ENCODE measurements at regions not wholly inside any gene's neighbourhood (a gene's known extent, or its start where the extent isn't known, plus 50 kb on each side); places are given as distances from the start of the nearest gene placed in this dataset.

DNA sequence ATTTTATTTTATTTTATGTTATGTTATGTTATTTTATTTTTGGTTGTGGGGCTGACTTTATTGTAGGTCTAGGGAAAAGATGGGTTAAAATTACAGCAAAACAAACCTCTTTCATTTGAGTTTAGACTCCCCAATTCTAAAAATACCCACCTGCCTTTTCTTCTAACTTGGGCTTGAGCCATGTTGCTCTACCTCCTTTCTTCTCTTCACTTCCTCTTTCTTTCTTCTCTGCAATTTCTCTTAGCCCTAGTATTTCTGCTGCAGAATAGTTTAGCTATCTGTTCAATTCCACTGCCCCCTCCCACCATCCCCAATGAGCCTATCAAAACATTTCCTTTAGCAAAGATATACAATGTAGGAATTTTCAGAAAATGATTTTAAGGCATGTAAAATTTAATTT, 653.3 kb downstream of the ARAP2 start:
- Histone ChIP-seq H3K9me3 (peaks cover 0 to 9% (median 0%) of the 10 kb centered on the region in 11 donors), H3K4me3 (no peak overlapping the region), H3K27ac (no peak overlapping the region), H3K4me1 (no peaks in the 10 kb centered on the region), H3K36me3 (no peaks in the 10 kb centered on the region), H3K27me3 (no peaks in the 10 kb centered on the region)
- DNase-seq, result no peak
- no peak for TF ChIP-seq CTCF (IDR thresholded peaks at IDR 0.05)
- intact Hi-C loops (cut with DNase I), result loop anchor here in 1 of 10 donors (10.0 kb wide), 1 partner anchor 1224 kb away; no protein-coding TSS in a partner anchor
- ATAC-seq, result no peak

DNA sequence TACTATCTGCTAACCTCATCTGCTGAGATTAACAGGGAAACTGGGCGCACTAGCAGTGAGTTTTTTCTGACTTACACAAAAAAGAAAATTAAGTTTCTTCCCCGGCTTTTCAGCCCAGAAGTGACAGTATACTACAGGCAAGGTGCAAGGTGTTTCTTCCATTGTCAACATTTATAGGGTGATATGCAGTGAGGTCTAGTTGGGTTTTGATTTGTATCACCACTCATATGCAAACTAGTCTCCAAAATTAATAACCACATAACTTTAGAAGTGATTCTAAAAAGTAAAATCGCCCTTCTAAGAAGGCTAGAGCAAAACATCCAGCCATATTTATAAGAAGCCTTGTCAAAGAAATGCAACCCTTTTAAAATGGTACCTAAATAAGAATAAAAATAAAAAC, 640.1 kb downstream of the ARAP2 start:
- Histone ChIP-seq H3K36me3 (no peaks in the 10 kb centered on the region), H3K9me3 (no peaks in the 10 kb centered on the region), H3K27ac (no peak overlapping the region), H3K4me3 (no peak overlapping the region), H3K27me3 (no peaks in the 10 kb centered on the region), H3K4me1 (no peaks in the 10 kb centered on the region)
- 82% methylated on average over 3 of the region's 3 CpGs for WGBS, 2 donors
- ATAC-seq (no peak), DNase-seq (no peak)
- intact Hi-C loops (cut with DNase I), result no loop called here
- no peak for TF ChIP-seq CTCF (IDR thresholded peaks at IDR 0.05)

DNA sequence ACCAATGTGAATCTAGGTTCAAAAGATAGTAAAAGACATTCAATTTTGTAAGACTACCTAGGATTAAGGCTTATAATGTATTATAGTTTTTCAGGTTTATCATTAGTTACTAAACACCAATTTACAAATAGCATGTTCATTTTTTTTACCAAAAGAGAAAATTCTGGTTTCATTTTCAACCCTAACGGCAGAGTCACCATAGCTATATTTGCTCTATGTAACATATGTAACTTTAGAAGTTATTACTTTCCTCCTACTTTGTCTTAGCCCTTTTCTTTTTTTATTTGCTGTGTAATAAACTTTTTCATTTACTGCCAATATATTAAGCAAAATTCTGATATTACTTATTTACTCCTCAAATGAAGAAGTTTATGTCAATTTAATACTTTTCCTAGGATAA, 639.6 kb downstream of the ARAP2 start:
- H3K27me3 ChIP-seq, result no peaks in the 10 kb centered on the region
- no peak for TF ChIP-seq CTCF (IDR thresholded peaks at IDR 0.05)
- no peaks in the 10 kb centered on the region for H3K9me3 ChIP-seq
- H3K4me1 ChIP-seq, result no peaks in the 10 kb centered on the region
- H3K36me3 ChIP-seq, result no peaks in the 10 kb centered on the region
- intact Hi-C loops (cut with DNase I), result no loop called here
- WGBS, 2 donors, result 85 to 92% methylated on average over 1 of the region's 1 CpG
- H3K4me3 ChIP-seq, result no peak overlapping the region
- no peak overlapping the region for H3K27ac ChIP-seq
- DNase-seq (no peak), ATAC-seq (no peak)

DNA sequence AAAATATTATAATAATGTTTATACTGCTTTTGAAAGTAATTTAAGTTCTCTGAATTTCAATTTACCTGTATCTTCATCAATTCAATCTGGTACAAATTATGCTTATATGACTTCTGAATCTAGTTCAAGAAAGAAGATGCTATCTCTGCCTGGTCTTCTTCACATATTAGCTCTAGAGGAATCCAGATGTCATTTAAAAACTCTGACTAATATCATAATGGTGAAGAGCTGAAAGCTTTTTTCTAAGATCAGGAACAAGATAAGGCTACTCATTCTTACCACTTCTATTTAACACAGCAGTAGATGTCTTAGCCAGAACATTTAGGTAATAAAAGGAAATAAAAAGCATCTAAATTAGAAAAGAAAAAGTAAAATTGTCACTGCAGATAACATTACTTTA, 636.1 kb downstream of the ARAP2 start:
- ATAC-seq (no peak), DNase-seq (no peak)
- Histone ChIP-seq H3K27ac (no peak overlapping the region), H3K4me3 (no peak overlapping the region), H3K27me3 (no peaks in the 10 kb centered on the region), H3K36me3 (no peaks in the 10 kb centered on the region), H3K9me3 (no peaks in the 10 kb centered on the region), H3K4me1 (no peaks in the 10 kb centered on the region)
- no peak for TF ChIP-seq CTCF (IDR thresholded peaks at IDR 0.05)
- intact Hi-C loops (cut with DNase I), result no loop called here

DNA sequence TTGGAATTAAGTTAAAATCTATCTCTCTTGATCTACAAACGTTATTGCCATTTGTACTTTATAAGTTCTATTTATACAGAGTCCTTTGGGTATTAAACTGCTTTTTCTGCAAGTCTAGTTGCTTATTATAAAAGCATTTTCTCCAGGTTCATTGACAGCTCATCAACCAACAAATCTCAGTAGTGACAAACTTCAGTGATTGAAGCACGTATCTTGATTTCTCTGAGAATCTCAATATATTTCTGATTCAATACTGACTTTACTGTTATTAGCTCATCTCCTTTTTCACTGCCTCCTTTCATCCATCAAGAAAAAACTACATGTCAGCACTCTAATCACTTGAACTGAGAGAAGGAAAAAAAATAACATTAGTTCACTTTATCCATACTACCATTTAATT, 630.2 kb downstream of the ARAP2 start:
- no peaks in the 10 kb centered on the region for H3K36me3 ChIP-seq
- ATAC-seq (no peak), DNase-seq (no peak)
- 40 to 46% methylated on average over 2 of the region's 2 CpGs for WGBS, 2 donors
- no peaks in the 10 kb centered on the region for H3K9me3 ChIP-seq
- no peak overlapping the region for H3K4me3 ChIP-seq
- H3K27me3 ChIP-seq, result no peaks in the 10 kb centered on the region
- H3K27ac ChIP-seq, result no peak overlapping the region
- TF ChIP-seq CTCF (IDR thresholded peaks at IDR 0.05), result no peak
- no peaks in the 10 kb centered on the region for H3K4me1 ChIP-seq
- intact Hi-C loops (cut with DNase I), result no loop called here
